ENCODE measurements at regions not wholly inside any gene's neighbourhood (a gene's known extent, or its start where the extent isn't known, plus 50 kb on each side); places are given as distances from the start of the nearest gene placed in this dataset.

DNA sequence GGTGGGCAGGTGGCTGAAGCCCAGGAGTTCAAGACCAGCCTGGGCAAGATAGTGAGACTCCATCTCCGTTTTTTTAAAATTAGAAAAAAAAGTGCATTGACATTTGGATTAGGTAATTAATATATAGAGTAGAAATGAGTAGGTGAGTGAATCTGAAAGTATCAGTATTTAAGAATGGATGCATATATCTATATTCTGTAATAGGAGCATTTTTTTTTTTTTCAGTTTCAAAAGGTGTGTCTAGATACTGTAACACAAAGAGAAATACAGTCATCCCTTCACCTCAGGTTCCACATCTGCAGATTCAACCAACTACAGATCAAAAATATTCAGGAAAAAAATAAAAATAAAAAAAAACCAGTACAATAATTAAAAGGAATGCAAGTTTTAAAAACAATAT, 50.8 kb downstream of the RBM27 start:
- WGBS, 2 donors: 88 to 89% methylated on average over 1 of the region's 1 CpG
- H3K4me1 ChIP-seq: no peaks in the 10 kb centered on the region
- no peak overlapping the region for H3K4me3 ChIP-seq
- H3K27ac ChIP-seq: no peak overlapping the region
- ATAC-seq (no peak), DNase-seq (no peak)
- TF ChIP-seq POLR2A (IDR thresholded peaks at IDR 0.05): no peak
- TF ChIP-seq, protein P1, sequence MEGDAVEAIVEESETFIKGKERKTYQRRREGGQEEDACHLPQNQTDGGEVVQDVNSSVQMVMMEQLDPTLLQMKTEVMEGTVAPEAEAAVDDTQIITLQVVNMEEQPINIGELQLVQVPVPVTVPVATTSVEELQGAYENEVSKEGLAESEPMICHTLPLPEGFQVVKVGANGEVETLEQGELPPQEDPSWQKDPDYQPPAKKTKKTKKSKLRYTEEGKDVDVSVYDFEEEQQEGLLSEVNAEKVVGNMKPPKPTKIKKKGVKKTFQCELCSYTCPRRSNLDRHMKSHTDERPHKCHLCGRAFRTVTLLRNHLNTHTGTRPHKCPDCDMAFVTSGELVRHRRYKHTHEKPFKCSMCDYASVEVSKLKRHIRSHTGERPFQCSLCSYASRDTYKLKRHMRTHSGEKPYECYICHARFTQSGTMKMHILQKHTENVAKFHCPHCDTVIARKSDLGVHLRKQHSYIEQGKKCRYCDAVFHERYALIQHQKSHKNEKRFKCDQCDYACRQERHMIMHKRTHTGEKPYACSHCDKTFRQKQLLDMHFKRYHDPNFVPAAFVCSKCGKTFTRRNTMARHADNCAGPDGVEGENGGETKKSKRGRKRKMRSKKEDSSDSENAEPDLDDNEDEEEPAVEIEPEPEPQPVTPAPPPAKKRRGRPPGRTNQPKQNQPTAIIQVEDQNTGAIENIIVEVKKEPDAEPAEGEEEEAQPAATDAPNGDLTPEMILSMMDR (IDR thresholded peaks at IDR 0.05): no peak
- intact Hi-C loops (cut with DNase I): no loop called here
- no peaks in the 10 kb centered on the region for H3K27me3 ChIP-seq
- H3K9me3 ChIP-seq: no peaks in the 10 kb centered on the region
- H3K36me3 ChIP-seq (replicated peaks in 1 of 2; ENCODE audit: insufficient read depth in 1 of 2, low read depth in 2 of 2): peaks cover 0 to 10% of the 10 kb centered on the region in 2 donors

DNA sequence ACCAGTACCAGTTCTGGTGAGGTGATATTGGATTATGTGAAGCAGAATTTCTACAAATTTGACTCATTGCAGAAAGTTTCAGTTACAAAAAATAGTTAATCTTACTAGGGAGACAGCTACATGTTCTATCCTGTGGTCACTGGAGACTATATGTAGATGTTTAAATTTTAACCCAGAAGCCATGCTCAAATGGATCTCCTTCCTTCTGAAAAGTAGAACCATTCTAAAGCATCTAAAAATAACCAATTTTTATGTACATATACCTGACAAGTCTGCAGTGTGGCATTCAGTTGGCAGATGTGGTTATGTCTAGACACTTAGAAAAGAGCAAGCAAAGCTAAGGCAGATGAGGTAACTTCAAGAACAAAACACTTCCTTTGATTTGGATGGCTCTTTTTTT, 65.5 kb upstream of the POU4F3 start:
- no peak for DNase-seq
- TF ChIP-seq, protein P1 (IDR thresholded peaks at IDR 0.05): no peak
- TF ChIP-seq POLR2A (IDR thresholded peaks at IDR 0.05): no peak

DNA sequence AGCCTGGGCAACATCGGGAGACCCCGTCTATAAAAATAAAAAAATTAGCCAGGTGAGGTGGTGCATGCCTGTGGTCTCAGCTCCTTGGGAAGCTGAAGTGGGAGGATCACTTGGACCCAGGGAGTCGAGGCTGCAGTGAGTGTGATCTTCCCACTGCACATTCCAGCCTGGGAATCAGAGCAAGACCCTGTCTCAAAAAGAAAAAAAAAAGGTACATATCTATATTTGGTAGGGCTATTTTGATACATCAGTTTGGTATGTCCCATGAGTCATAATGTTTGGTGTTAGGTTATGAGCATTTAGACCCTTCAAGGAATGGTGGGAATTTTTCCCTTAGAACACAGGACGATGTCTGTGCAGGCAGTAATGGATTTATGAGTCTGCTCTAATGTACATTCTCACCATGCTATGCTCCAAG, 55.3 kb upstream of the POU4F3 start:
- Histone ChIP-seq H3K27me3 (no peaks in the 10 kb centered on the region), H3K4me3 (no peak overlapping the region), H3K9me3 (no peaks in the 10 kb centered on the region), H3K27ac (no peak overlapping the region), H3K36me3 (replicated peaks in 1 of 2; ENCODE audit: insufficient read depth in 1 of 2, low read depth in 2 of 2) (peaks cover 0 to 3% of the 10 kb centered on the region in 2 donors), H3K4me1 (no peaks in the 10 kb centered on the region)
- DNase-seq (no peak), ATAC-seq (no peak)
- TF ChIP-seq, protein P1 (IDR thresholded peaks at IDR 0.05): no peak
- TF ChIP-seq POLR2A (IDR thresholded peaks at IDR 0.05): no peak
- intact Hi-C loops (cut with DNase I): no loop called here
- 84 to 89% methylated on average over 4 of the region's 4 CpGs for WGBS, 2 donors

More for the DNA sequence above, 65.5 kb upstream of the POU4F3 start:
- no peak for ATAC-seq
- Histone ChIP-seq H3K36me3 (replicated peaks in 1 of 2; ENCODE audit: insufficient read depth in 1 of 2, low read depth in 2 of 2) (peaks cover 6 to 27% of the 10 kb centered on the region in 2 donors), H3K9me3 (no peaks in the 10 kb centered on the region), H3K4me1 (no peaks in the 10 kb centered on the region), H3K27me3 (no peaks in the 10 kb centered on the region), H3K27ac (no peak overlapping the region), H3K4me3 (no peak overlapping the region)
- intact Hi-C loops (cut with DNase I): loop anchor here (10.0 kb wide), 1 partner anchor 108 kb away; no protein-coding TSS in a partner anchor

DNA sequence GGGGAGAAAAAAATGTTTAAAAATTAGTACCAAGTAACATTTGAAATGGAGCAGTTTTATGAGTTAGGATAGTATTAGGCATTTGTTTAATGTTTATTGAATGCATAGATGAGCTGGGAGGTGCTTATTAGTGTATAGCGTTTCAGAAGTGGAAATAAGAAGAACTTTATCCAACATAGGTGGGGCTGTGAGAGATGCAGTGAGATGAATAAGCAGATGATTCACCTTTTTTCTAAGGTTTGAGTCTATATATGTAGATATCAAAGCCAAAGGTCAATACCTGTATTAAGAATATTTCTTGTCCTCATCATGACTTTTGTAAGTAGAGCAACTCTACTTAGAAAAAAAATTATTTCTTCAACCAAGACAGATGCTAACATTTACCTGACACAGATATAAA, 54.6 kb upstream of the POU4F3 start:
- no peak overlapping the region for H3K4me3 ChIP-seq
- TF ChIP-seq, protein P1 (IDR thresholded peaks at IDR 0.05): no peak
- no peak for TF ChIP-seq POLR2A (IDR thresholded peaks at IDR 0.05)
- no peak for DNase-seq
- no peaks in the 10 kb centered on the region for H3K27me3 ChIP-seq
- no peaks in the 10 kb centered on the region for H3K9me3 ChIP-seq
- 88 to 95% methylated on average over 1 of the region's 1 CpG for WGBS, 2 donors
- H3K27ac ChIP-seq: no peak overlapping the region
- no peak for ATAC-seq
- no peaks in the 10 kb centered on the region for H3K4me1 ChIP-seq
- H3K36me3 ChIP-seq (replicated peaks in 1 of 2; ENCODE audit: insufficient read depth in 1 of 2, low read depth in 2 of 2): peaks cover 0 to 3% of the 10 kb centered on the region in 2 donors
- intact Hi-C loops (cut with DNase I): no loop called here

All from body of pancreas (tissue), 4 donors.